LNCaP clone FGC (cell line): ENCODE measurements at regions not wholly inside any gene's neighbourhood (a gene's known extent, or its start where the extent isn't known, plus 50 kb on each side); places are given as distances from the start of the nearest gene placed in this dataset.

Source experiments
- DNase-seq: peaks from one replicate; pipeline ENCODE4 v3.0.0-alpha.2; 2011; ENCODE audit warnings: low read depth
- H3K4me3 ChIP-seq: 2 replicates; pipeline ENCODE4 v1.5.1; 2011; ENCODE audit warnings: mild to moderate bottlenecking, low read depth, low read length, control low read depth
- CTCF ChIP-seq: IDR thresholded peaks from 2 replicates; pipeline ENCODE4 v1.5.1; 2012; ENCODE audit warnings: mild to moderate bottlenecking; ENCODE audit not compliant: control insufficient read depth, insufficient read depth; ENCODE audit errors: extremely low read depth

GRCh38 chr10:129274748-129275474 lies 192.1 kb upstream of the MGMT start:
- no peak overlapping the region for H3K4me3 ChIP-seq
- no peak for TF ChIP-seq CTCF
- DNase-seq = no peak

GRCh38 chr10:129275886-129276285 lies 191.2 kb upstream of the MGMT start:
- H3K4me3 ChIP-seq = no peak overlapping the region
- no peak for TF ChIP-seq CTCF
- DNase-seq = no peak

- no peak for DNase-seq
- H3K4me3 ChIP-seq = no peak overlapping the region
- no peak for TF ChIP-seq CTCF
These were observed 190.0 kb upstream of the MGMT start for GRCh38 chr10:129277084-129277483.

DNA sequence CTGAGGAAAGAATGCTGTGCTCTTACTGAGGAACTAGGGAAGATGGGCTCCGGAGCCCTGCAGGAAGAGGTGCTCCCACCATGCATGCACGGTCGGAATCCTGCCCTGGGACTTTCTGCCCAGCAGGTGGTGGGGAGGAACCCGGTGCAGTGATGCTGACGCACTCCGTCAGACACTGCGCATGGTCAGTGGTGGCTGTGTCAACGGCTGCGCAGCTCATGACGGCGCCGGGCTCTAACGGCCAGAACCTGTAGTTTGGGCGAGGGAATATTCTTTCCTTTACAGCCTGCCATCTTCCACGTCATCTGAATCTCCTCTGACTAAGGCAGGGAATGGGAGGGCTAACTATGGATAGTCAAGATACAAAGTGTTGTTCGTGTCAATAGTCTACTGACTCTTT lies 189.2 kb upstream of the MGMT start:
- H3K4me3 ChIP-seq = no peak overlapping the region
- no peak for TF ChIP-seq CTCF
- DNase-seq = no peak

GRCh38 chr10:129278686-129279085 lies 188.4 kb upstream of the MGMT start:
- DNase-seq = no peak
- no peak for TF ChIP-seq CTCF
- no peak overlapping the region for H3K4me3 ChIP-seq

- H3K4me3 ChIP-seq = no peak overlapping the region
- DNase-seq = no peak
- TF ChIP-seq CTCF = no peak
These were observed 187.4 kb upstream of the MGMT start for GRCh38 chr10:129279446-129280154.
